ENCODE measurements at regions not wholly inside any gene's neighbourhood (a gene's known extent, or its start where the extent isn't known, plus 50 kb on each side); places are given as distances from the start of the nearest gene placed in this dataset.
"Not testable (repeated sequence)": the region's sequence is repeated elsewhere in the genome, so short reads cannot be mapped to it uniquely, and the experiment has no call there.

DNA sequence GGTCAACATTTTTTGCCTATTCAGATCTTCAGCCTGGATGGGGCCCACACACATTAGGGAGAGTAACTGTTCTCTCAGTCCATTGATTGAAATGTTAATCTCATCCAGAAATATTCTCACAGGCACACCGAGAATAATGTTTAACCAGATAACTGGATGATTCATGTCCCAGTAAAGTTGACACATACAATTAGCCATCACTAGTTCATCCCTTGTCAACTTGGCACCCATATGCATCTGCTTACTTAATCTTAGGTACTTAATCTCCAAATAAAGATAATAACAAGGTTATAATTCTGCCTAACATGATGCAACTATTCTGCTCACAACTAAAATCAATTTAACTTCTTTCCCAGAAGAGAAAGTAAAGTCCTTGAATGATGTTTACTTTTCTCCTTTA is 502.6 kb downstream of the ADRA2A start:
- no peak for DNase-seq (ENCODE audit: low read depth in 2 of 2)

- no peak for DNase-seq (ENCODE audit: low read depth in 2 of 2)
Observed at GRCh38 chr10:111590703-111591102, 513.9 kb downstream of the ADRA2A start.

GRCh38 chr10:111593578-111593977 is 516.7 kb downstream of the ADRA2A start:
- no peak for DNase-seq (ENCODE audit: low read depth in 2 of 2)

DNA sequence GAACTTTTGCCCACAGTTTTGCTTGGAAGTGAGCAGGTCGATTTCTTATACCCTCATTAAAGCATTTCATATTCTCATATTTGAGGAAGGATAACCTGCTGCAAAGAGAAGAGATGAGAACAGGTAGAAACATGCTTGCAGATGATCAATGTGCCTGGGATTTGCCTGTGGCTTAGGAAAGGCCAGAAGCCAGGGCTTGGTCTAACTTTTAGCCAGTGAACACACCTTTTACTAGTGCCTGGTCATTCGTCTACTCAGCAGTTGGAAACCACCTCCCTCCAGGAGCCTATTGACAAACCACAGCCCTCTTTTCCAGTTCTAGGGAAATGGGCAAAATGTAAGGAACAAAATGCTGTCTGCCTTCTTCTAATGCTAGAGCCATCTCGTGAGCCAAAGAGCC is 518.3 kb downstream of the ADRA2A start:
- DNase-seq (ENCODE audit: low read depth in 2 of 2), result no peak

GRCh38 chr10:111598433-111599059 is 521.7 kb downstream of the ADRA2A start:
- peak; percentile 1 to 15 for DNase-seq (ENCODE audit: low read depth in 2 of 2)

DNA sequence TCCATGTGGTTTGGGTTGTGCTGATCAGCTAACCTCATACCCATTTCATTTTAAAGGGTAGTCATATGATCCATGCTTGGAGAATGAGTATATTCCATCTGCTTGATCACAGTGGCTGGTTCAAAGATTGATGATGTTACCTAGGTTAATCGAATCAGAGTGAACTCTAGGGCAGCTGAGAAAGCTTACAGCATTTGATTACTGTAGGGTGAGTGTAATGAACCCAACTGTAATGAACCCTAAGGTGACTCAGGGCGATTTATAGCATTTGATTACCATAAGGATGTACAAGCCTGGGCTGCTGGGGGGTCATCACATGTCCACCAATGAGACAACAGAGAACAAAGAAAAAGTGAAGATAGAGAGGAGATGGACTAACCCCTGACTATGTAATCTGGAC is 523.1 kb downstream of the ADRA2A start:
- no peak for DNase-seq (ENCODE audit: low read depth in 2 of 2)

DNA sequence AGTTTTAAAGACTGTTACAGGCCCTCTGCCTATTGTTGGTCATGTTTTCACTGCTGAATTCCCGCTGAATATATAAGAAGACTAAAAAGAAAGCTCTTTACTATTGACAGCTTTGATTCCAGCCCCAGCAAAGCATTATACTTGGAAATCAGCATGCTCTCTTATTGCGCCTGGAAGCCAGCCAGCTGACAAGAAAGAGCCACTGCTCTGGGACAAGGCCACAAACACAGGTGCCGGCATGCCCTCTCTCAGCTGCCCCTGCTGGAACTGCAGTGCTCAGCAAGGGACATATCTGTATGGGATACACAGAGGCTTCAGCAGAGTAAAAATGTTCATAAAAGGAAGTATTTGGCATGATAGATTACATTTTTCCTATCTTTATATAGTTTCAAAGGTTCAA is 523.9 kb downstream of the ADRA2A start:
- no peak for DNase-seq (ENCODE audit: low read depth in 2 of 2)

GRCh38 chr10:111612273-111612672 is 535.4 kb downstream of the ADRA2A start:
- no peak for DNase-seq (ENCODE audit: low read depth in 2 of 2)

- DNase-seq (ENCODE audit: low read depth in 2 of 2), result no peak
Observed at GRCh38 chr10:111634191-111634590, 549.4 kb downstream of the GPAM start.

- no peak for DNase-seq (ENCODE audit: low read depth in 2 of 2)
Observed at GRCh38 chr10:111646021-111646420, 537.5 kb downstream of the GPAM start.

GRCh38 chr10:111648046-111648445 is 535.5 kb downstream of the GPAM start:
- no peak for DNase-seq (ENCODE audit: low read depth in 2 of 2)

DNA sequence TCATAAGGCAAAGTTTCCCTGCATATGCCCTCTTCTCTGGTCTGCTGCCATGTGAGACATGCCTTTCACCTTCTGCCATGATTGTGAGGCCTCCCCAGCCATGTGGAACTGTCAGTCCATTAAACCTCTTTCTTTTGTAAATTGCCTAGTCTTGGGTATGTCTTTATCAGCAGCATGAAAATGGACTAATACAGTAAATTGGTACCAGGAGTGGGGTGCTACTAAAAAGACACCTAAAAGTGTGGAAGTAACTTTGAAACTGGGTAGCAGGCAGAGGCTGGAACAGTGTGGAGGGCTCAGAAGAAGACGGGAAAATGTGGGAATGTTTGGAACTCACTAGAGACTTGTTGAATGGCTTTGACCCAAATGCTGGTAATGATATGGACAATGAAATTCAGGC is 534.5 kb downstream of the GPAM start:
- not testable (repeated sequence) for DNase-seq (ENCODE audit: low read depth in 2 of 2)

- no peak for DNase-seq (ENCODE audit: low read depth in 2 of 2)
Observed at GRCh38 chr10:111650088-111650487, 533.5 kb downstream of the GPAM start.

DNA sequence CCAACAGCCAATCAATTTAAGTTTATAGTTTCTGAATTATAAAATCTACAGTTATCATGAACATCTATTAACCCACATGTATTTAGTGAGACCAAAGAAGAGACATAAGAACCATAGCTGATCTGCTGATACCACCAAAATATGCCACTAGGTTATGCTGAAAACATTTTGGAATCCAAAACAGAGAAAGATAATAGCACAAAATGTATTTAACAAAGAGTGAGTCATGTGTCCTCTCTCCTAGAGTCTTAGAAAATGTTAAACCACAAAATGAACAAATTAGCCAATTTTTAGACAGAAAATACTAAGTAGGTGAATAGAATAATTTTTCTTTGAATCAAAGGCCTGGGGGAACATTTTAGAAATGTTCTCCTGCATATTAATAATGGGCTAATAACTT is 527.5 kb downstream of the GPAM start:
- DNase-seq (ENCODE audit: low read depth in 2 of 2), result no peak

DNA sequence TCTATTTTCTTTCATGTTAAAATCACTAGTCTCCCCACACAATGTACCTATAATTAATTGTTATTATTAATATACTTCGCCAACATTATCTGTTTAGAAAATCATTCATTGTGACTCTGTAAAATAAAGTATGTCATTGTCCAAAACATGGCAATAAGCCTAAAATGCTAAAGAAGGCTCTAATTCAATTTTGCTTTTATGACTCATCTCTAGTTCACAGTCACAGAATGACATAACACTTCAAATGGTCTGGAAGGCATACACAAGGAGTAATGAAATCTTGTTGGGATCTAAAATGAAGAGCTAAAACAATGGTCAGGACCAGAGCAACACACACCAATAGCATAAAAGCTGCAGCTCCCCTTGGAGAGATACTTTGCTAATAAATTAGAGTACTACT is 505.8 kb downstream of the GPAM start:
- no peak for DNase-seq (ENCODE audit: low read depth in 2 of 2)

GRCh38 chr10:111686796-111687195 is 496.8 kb downstream of the GPAM start:
- DNase-seq (ENCODE audit: low read depth in 2 of 2), result no peak

GRCh38 chr10:111698711-111699110 is 484.9 kb downstream of the GPAM start:
- DNase-seq (ENCODE audit: low read depth in 2 of 2), result no peak

GRCh38 chr10:111703986-111704385 is 479.6 kb downstream of the GPAM start:
- DNase-seq (ENCODE audit: low read depth in 2 of 2), result no peak

DNA sequence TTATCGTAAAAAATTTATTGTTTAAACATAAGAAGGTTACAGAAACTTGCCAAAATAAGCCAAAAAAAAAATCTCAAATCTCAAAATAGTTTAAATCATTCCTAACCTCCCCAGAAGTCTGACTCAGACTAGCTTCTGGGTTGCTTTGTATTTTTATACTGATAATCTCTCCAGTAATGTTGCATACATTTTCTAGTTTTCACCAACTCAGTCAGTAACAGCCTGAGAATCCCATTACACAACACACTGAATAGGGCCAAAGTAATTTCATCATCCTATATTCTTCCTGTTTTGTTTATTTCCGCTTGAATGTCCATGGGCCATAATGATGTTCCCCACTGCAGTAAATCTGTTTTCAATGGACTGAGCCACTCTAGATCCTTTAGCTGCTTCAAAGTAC is 478.5 kb downstream of the GPAM start:
- no peak for DNase-seq (ENCODE audit: low read depth in 2 of 2)

- DNase-seq (ENCODE audit: low read depth in 2 of 2), result no peak
Observed at GRCh38 chr10:111706331-111706730, 477.2 kb downstream of the GPAM start.

DNA sequence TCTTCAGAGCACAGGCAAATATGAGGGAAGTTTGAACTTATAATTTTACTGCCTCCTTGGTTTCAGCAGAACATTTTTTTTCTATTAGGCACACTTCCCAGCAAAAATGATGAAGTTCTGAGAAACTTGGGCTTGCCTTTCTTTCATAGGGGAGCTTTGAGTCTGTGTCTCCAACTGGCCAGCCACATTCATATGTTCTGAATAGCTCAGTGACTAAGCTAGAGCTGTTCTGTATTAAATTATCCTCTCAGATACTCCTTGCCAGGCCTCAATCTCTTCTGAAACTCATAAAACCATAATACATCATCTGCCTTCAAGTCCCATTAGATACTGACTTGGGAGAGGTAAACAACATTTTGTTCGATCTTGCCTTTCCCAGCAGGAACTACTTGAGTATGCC is 476.5 kb downstream of the GPAM start:
- no peak for DNase-seq (ENCODE audit: low read depth in 2 of 2)

DNA sequence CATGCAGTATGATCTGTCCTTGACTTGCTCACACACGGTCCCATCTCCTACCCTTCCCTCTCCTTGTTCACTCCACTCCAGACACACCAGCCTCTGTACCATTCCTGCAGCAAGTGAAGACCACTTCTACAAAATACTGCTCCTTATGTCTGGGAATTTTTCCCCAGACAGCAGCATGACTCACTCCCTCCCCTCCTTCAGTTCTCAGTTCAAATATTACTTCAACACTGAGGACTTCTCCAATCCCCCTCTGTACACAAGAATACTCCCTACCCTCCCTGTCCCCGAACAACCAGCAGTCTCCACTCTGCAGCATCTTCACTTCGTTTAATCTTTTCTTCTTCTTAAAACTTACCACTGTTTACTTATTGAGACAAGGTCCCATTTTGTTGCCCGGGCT is 474.0 kb downstream of the GPAM start:
- DNase-seq (ENCODE audit: low read depth in 2 of 2), result no peak

GRCh38 chr10:111716032-111716431 is 467.5 kb downstream of the GPAM start:
- no peak for DNase-seq (ENCODE audit: low read depth in 2 of 2)

DNA sequence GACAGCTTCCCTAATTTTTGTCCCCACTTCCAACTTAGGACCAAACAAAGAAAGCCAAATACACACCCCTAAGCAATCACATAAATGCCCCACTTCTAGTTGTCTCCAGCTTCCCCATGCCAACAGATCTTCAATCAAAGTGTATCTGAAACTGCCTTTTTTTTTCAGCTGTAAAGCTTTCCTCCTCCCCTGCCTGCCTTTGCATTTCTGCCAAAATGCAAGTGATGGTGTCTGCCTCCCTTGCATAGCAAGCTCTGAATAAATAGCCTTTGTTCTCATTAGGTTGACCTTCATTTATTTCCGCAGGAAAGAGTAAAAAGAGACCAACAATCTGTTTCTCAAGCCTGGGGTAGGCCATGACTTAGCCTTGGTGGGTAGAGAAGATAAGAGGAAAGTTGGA is 459.4 kb downstream of the GPAM start:
- no peak for DNase-seq (ENCODE audit: low read depth in 2 of 2)
